SK-N-SH (cell line): ENCODE measurements at regions not wholly inside any gene's neighbourhood (a gene's known extent, or its start where the extent isn't known, plus 50 kb on each side); places are given as distances from the start of the nearest gene placed in this dataset.

Experiments
- CTCF ChIA-PET: fragments of 300-600, 350-600 bp; formaldehyde crosslinking; extraction: SDS; loops from one replicate; lab custom pipeline; 2021; lab: Yijun Ruan, JAX
- POLR2A ChIA-PET: fragments of 350-600 bp; sonication (Branson Sonifier 250); formaldehyde crosslinking; extraction: SDS; loops from one replicate; lab custom pipeline; 2020; ENCODE audit warnings: antibody characterized with exemption, inconsistent platforms; lab: Yijun Ruan, JAX
- DNase-seq: peaks from one replicate; pipeline ENCODE4 v3.0.0; 2012
- H2AFZ ChIP-seq: fragments of 200-600 bp; sonication (generic); 2 replicates; pipeline ENCODE4 v1.8.1; 2016; ENCODE audit warnings: antibody characterized with exemption, mild to moderate bottlenecking, low read depth
- H3F3A ChIP-seq: fragments of 200-600 bp; sonication (generic); replicated peaks from 2 replicates; pipeline ENCODE3; 2016; ENCODE audit warnings: antibody characterized with exemption, mild to moderate bottlenecking; ENCODE audit not compliant: insufficient read depth
- H3K27ac ChIP-seq, 2 experiments: fragments of 200-500 bp in 1 of 2; fragments of 200-600 bp in 1 of 2; sonication (Bioruptor generic) in 1 of 2; sonication (generic), shearing (Covaris generic) in 1 of 2; 2 replicates each; pipeline versions ENCODE4 v1.5.1 to v1.6.1; 2014 to 2016; ENCODE audit warnings: low read depth in 2 of 2, inconsistent platforms in 1 of 2, low read length in 1 of 2, mild to moderate bottlenecking in 1 of 2, mixed read lengths in 1 of 2
- H3K27me3 ChIP-seq: fragments of 200-600 bp; sonication (generic), shearing (Covaris generic); 2 replicates; pipeline ENCODE4 v1.6.1; 2016; ENCODE audit warnings: mixed run types; ENCODE audit not compliant: insufficient read depth
- H3K36me3 ChIP-seq, 2 experiments: fragments of 200-500 bp in 1 of 2; fragments of 200-600 bp in 1 of 2; sonication (Bioruptor generic) in 1 of 2; sonication (generic) in 1 of 2; replicated peaks in 1 of 2; 2 replicates each; pipeline versions ENCODE3 to v1.5.1; 2014 to 2016; ENCODE audit warnings: low read length in 1 of 2, mild to moderate bottlenecking in 1 of 2; ENCODE audit not compliant: insufficient read depth in 2 of 2, control insufficient read depth in 1 of 2
- H3K4me1 ChIP-seq, 2 experiments: fragments of 200-500 bp in 1 of 2; fragments of 200-600 bp in 1 of 2; sonication (Bioruptor generic) in 1 of 2; sonication (generic), shearing (Covaris generic) in 1 of 2; 2 replicates each; pipeline versions ENCODE4 v1.5.1 to v1.6.1; 2014 to 2016; ENCODE audit warnings: low read depth in 1 of 2, low read length in 1 of 2, mixed run types in 1 of 2; ENCODE audit not compliant: insufficient read depth in 2 of 2, control insufficient read depth in 1 of 2
- H3K4me2 ChIP-seq: fragments of 200-600 bp; sonication (generic), shearing (Covaris generic); 2 replicates; pipeline ENCODE4 v1.6.1; 2017; ENCODE audit warnings: mixed run types
- H3K4me3 ChIP-seq, 2 experiments: fragments of 200-500 bp in 1 of 2; fragments of 200-600 bp in 1 of 2; sonication (Bioruptor generic) in 1 of 2; sonication (generic), shearing (Covaris generic) in 1 of 2; 2 replicates each; pipeline versions ENCODE4 v1.5.1 to v1.8.1; 2014 to 2016; ENCODE audit warnings: low read depth in 2 of 2, inconsistent platforms in 1 of 2, low read length in 1 of 2, mild to moderate bottlenecking in 1 of 2, mixed read lengths in 1 of 2, moderate library complexity in 1 of 2
- H3K79me2 ChIP-seq: fragments of 200-600 bp; sonication (generic); 2 replicates; pipeline ENCODE4 v1.8.1; 2017; ENCODE audit warnings: mild to moderate bottlenecking; ENCODE audit not compliant: insufficient read depth
- H3K9ac ChIP-seq: fragments of 200-600 bp; sonication (generic); 2 replicates; pipeline ENCODE4 v1.6.1; 2017; ENCODE audit warnings: mixed run types
- H3K9me2 ChIP-seq: fragments of 200-600 bp; sonication (generic); 2 replicates; pipeline ENCODE4 v1.6.1; 2017; ENCODE audit warnings: mixed run types
- H3K9me3 ChIP-seq: fragments of 200-600 bp; sonication (generic); 2 replicates; pipeline ENCODE4 v1.6.1; 2017; ENCODE audit warnings: mixed run types, mild to moderate bottlenecking, moderate library complexity
- H4K20me1 ChIP-seq: fragments of 200-600 bp; sonication (generic); 2 replicates; pipeline ENCODE4 v1.6.1; 2017; ENCODE audit warnings: mild to moderate bottlenecking, mixed run types; ENCODE audit not compliant: insufficient read depth
- CHD2 ChIP-seq: fragments of 150-350 bp; IDR thresholded peaks from 2 replicates; pipeline ENCODE4 v1.6.1; 2018; ENCODE audit warnings: low read length; ENCODE audit not compliant: partially characterized antibody
- ELF1 ChIP-seq: IDR thresholded peaks from 2 replicates; pipeline ENCODE4 v1.4.0; 2012
- EZH2phosphoT487 ChIP-seq: fragments of 200-600 bp; sonication (generic); IDR thresholded peaks from 2 replicates; pipeline ENCODE4 v1.6.1; 2017; ENCODE audit warnings: low read depth, mixed run types, mild to moderate bottlenecking, antibody characterized with exemption, moderate library complexity, borderline replicate concordance
- FOSL2 ChIP-seq: IDR thresholded peaks from 2 replicates; pipeline ENCODE4 v1.4.0; 2012; ENCODE audit warnings: low read depth, mild to moderate bottlenecking, moderate library complexity, borderline replicate concordance
- FOXM1 ChIP-seq: IDR thresholded peaks from 2 replicates; pipeline ENCODE4 v1.4.0; 2012; ENCODE audit warnings: low read depth, mild to moderate bottlenecking
- GABPA ChIP-seq: IDR thresholded peaks from 2 replicates; pipeline ENCODE4 v1.4.0; 2012; ENCODE audit warnings: low read depth, mild to moderate bottlenecking
- JUND ChIP-seq: IDR thresholded peaks from 2 replicates; pipeline ENCODE4 v1.4.0; 2012
- NFIC ChIP-seq: IDR thresholded peaks from 2 replicates; pipeline ENCODE4 v1.4.0; 2012; ENCODE audit warnings: borderline replicate concordance
- PBX3 ChIP-seq: IDR thresholded peaks from 2 replicates; pipeline ENCODE4; 2012
- RCOR1 ChIP-seq: fragments of 150-350 bp; IDR thresholded peaks from 2 replicates; pipeline ENCODE4 v1.6.1; 2017; ENCODE audit warnings: antibody characterized with exemption, low read length
- REST ChIP-seq: IDR thresholded peaks from 2 replicates; pipeline ENCODE4 v1.6.1; 2012; ENCODE audit warnings: mild to moderate bottlenecking, low read depth, low read length, moderate library complexity
- RXRA ChIP-seq: IDR thresholded peaks from 2 replicates; pipeline ENCODE4 v1.4.0; 2012; ENCODE audit warnings: low read depth, mild to moderate bottlenecking, borderline replicate concordance
- SIN3A ChIP-seq: IDR thresholded peaks from 2 replicates; pipeline ENCODE4 v1.6.1; 2012; ENCODE audit warnings: low read depth, mild to moderate bottlenecking, low read length, moderate library complexity, borderline replicate concordance
- TAF1 ChIP-seq: IDR thresholded peaks from 2 replicates; pipeline ENCODE4 v1.6.1; 2012; ENCODE audit warnings: low read depth, mild to moderate bottlenecking, low read length, moderate library complexity, borderline replicate concordance
- TCF12 ChIP-seq: IDR thresholded peaks from 2 replicates; pipeline ENCODE4 v1.4.0; 2012
- USF2 ChIP-seq: fragments of 150-350 bp; IDR thresholded peaks from 2 replicates; pipeline ENCODE4 v1.6.1; 2017; ENCODE audit warnings: antibody characterized with exemption, low read length, low read depth, borderline replicate concordance
- YY1 ChIP-seq: IDR thresholded peaks from 2 replicates; pipeline ENCODE4 v1.4.0; 2012; ENCODE audit warnings: low read depth, mild to moderate bottlenecking
- WGBS: methylation state at CpG from one replicate; pipeline ENCODE4 v1.1.6; 2017; ENCODE audit warnings: low lambda C conversion rate; 5-methylcytosine and 5-hydroxymethylcytosine counted together
- TF ChIP-seq, protein P1 (sequence below): IDR thresholded peaks from 2 replicates; pipeline ENCODE4 v1.4.0; 2012; ENCODE audit warnings: low read depth, borderline replicate concordance

GRCh38 chr3:95167748-95168147, 1104.9 kb downstream of the NSUN3 start:
- WGBS = 59% methylated on average over 4 of the region's 4 CpGs
- Histone ChIP-seq H3K4me3 (no peak overlapping the region), H4K20me1 (no peaks in the 10 kb centered on the region), H3F3A (no peaks in the 10 kb centered on the region), H3K79me2 (no peaks in the 10 kb centered on the region), H3K9ac (no peak overlapping the region), H2AFZ (no peak overlapping the region), H3K36me3 (no peaks in the 10 kb centered on the region), H3K27ac (no peak overlapping the region), H3K27me3 (no peaks in the 10 kb centered on the region), H3K9me2 (no peaks in the 10 kb centered on the region), H3K4me1 (no peaks in the 10 kb centered on the region), H3K9me3 (no peaks in the 10 kb centered on the region), H3K4me2 (no peak overlapping the region)
- ChIA-PET POLR2A (no interaction called here), CTCF (interaction anchor here (1.0 kb wide), 1 partner anchor 12 kb away, joined by 3 read pairs; no protein-coding TSS in a partner anchor)
- no peak for TF ChIP-seq YY1
- TF ChIP-seq PBX3 = no peak
- TF ChIP-seq GABPA = no peak
- no peak for TF ChIP-seq TAF1
- no peak for TF ChIP-seq USF2
- TF ChIP-seq REST = no peak
- TF ChIP-seq ELF1 = no peak
- TF ChIP-seq RXRA = no peak
- TF ChIP-seq EZH2phosphoT487 = no peak
- TF ChIP-seq RCOR1 = no peak
- no peak for DNase-seq

GRCh38 chr3:95168526-95168925, 1105.7 kb downstream of the NSUN3 start:
- no peaks in the 10 kb centered on the region for H3K9me2 ChIP-seq
- CTCF ChIA-PET = no interaction called here
- 52% methylated on average over 7 of the region's 7 CpGs for WGBS

More at GRCh38 chr3:95168526-95168925, 1105.7 kb downstream of the NSUN3 start:
- Histone ChIP-seq H3K4me1 (no peaks in the 10 kb centered on the region), H3K9ac (no peak overlapping the region), H4K20me1 (no peaks in the 10 kb centered on the region), H2AFZ (no peak overlapping the region), H3K27me3 (no peaks in the 10 kb centered on the region), H3K4me3 (no peak overlapping the region), H3K36me3 (no peaks in the 10 kb centered on the region), H3K27ac (no peak overlapping the region), H3K4me2 (no peak overlapping the region), H3K9me3 (no peaks in the 10 kb centered on the region), H3F3A (no peaks in the 10 kb centered on the region), H3K79me2 (no peaks in the 10 kb centered on the region)
- no peak for TF ChIP-seq JUND
- TF ChIP-seq NFIC = no peak
- no peak for TF ChIP-seq USF2
- TF ChIP-seq ELF1 = no peak
- no peak for TF ChIP-seq TCF12
- TF ChIP-seq FOSL2 = no peak
- TF ChIP-seq CHD2 = no peak
- no peak for TF ChIP-seq TAF1
- no peak for TF ChIP-seq PBX3
- no peak for TF ChIP-seq FOXM1
- no peak for TF ChIP-seq EZH2phosphoT487
- TF ChIP-seq SIN3A = no peak
- TF ChIP-seq RXRA = no peak
- TF ChIP-seq, protein P1, sequence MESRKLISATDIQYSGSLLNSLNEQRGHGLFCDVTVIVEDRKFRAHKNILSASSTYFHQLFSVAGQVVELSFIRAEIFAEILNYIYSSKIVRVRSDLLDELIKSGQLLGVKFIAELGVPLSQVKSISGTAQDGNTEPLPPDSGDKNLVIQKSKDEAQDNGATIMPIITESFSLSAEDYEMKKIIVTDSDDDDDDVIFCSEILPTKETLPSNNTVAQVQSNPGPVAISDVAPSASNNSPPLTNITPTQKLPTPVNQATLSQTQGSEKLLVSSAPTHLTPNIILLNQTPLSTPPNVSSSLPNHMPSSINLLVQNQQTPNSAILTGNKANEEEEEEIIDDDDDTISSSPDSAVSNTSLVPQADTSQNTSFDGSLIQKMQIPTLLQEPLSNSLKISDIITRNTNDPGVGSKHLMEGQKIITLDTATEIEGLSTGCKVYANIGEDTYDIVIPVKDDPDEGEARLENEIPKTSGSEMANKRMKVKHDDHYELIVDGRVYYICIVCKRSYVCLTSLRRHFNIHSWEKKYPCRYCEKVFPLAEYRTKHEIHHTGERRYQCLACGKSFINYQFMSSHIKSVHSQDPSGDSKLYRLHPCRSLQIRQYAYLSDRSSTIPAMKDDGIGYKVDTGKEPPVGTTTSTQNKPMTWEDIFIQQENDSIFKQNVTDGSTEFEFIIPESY = no peak
- no peak for DNase-seq
- POLR2A ChIA-PET = no interaction called here
